H1 (cell line): ENCODE measurements at regions not wholly inside any gene's neighbourhood (a gene's known extent, or its start where the extent isn't known, plus 50 kb on each side); places are given as distances from the start of the nearest gene placed in this dataset.

Source experiments
- CTCF ChIA-PET: fragments of 300-600 bp; sonication (Branson Sonifier 250); formaldehyde crosslinking; loops from one replicate; lab custom pipeline; 2021; ENCODE audit not compliant: partially characterized antibody; lab: Charles Lee
- POLR2A ChIA-PET: fragments of 300-600 bp; sonication (Branson Sonifier 250); formaldehyde crosslinking; loops from one replicate; lab custom pipeline; 2021; ENCODE audit warnings: inconsistent platforms; ENCODE audit not compliant: partially characterized antibody; lab: Charles Lee
- DNase-seq, 2 experiments: peaks; one replicate each; pipeline versions ENCODE4 v3.0.0 to v3.0.0-alpha.2; 2010 to 2022; ENCODE audit warnings: low spot score in 2 of 2, low read depth in 1 of 2, mixed read lengths in 1 of 2
- FAIRE-seq: peaks from 2 replicates; lab custom pipeline; 2011; peaks lifted over from hg19 to GRCh38; lab: Jason Lieb, UNC
- H2AFZ ChIP-seq: 2 replicates; pipeline ENCODE4 v1.8.1; 2012; ENCODE audit warnings: low read length, inconsistent platforms
- H2AK5ac ChIP-seq: 2 replicates; pipeline ENCODE4 v1.6.1; 2013; ENCODE audit warnings: low read depth, low read length
- H2BK120ac ChIP-seq: replicated peaks from 2 replicates; pipeline ENCODE3; 2013; ENCODE audit warnings: low read depth, low read length, inconsistent platforms
- H2BK12ac ChIP-seq: 2 replicates; pipeline ENCODE4 v1.6.1; 2013; ENCODE audit warnings: low read depth, low read length
- H2BK15ac ChIP-seq: 2 replicates; pipeline ENCODE4 v1.6.1; 2013; ENCODE audit warnings: low read length
- H2BK20ac ChIP-seq: 2 replicates; pipeline ENCODE4 v1.6.1; 2013; ENCODE audit warnings: low read length
- H2BK5ac ChIP-seq: 2 replicates; pipeline ENCODE4 v1.6.1; 2013; ENCODE audit warnings: low read depth, low read length
- H3K14ac ChIP-seq: 2 replicates; pipeline ENCODE4 v1.6.1; 2013; ENCODE audit warnings: inconsistent platforms; ENCODE audit not compliant: insufficient read length
- H3K18ac ChIP-seq: 2 replicates; pipeline ENCODE4 v1.6.1; 2013; ENCODE audit warnings: low read length; ENCODE audit errors: extremely low read depth
- H3K23ac ChIP-seq: 2 replicates; pipeline ENCODE4 v1.6.1; 2013; ENCODE audit warnings: inconsistent platforms; ENCODE audit not compliant: insufficient read length
- H3K23me2 ChIP-seq: 2 replicates; pipeline ENCODE4 v1.6.1; 2013; ENCODE audit warnings: low read depth, low read length
- H3K27ac ChIP-seq: 2 replicates; pipeline ENCODE4 v1.6.1; 2011; ENCODE audit warnings: low read depth, low read length, inconsistent platforms
- H3K27me3 ChIP-seq, 4 experiments: replicated peaks in 1 of 4; 1 replicate in 1 of 4; 2 replicates in 3 of 4; pipeline versions ENCODE4 v1.6.1 to v1.8.1; 2011 to 2013; ENCODE audit warnings: low read length in 3 of 4, mild to moderate bottlenecking in 3 of 4, inconsistent platforms in 2 of 4, mixed read lengths in 2 of 4, moderate library complexity in 1 of 4; ENCODE audit not compliant: control insufficient read depth in 3 of 4, insufficient read depth in 3 of 4; ENCODE audit errors: extremely low read depth in 1 of 4
- H3K36me3 ChIP-seq, 4 experiments: 2 replicates each; pipeline versions ENCODE4 v1.6.1 to v1.8.1; 2011 to 2013; ENCODE audit warnings: mild to moderate bottlenecking in 4 of 4, low read length in 3 of 4, moderate library complexity in 2 of 4, control low read depth in 1 of 4, inconsistent platforms in 1 of 4; ENCODE audit not compliant: insufficient read depth in 4 of 4, control insufficient read depth in 2 of 4
- H3K4ac ChIP-seq: replicated peaks from 2 replicates; pipeline ENCODE3; 2013; ENCODE audit warnings: low read length, low read depth, mixed read lengths, inconsistent platforms; ENCODE audit not compliant: insufficient read length
- H3K4me1 ChIP-seq, 4 experiments: replicated peaks in 1 of 4; 1 replicate in 1 of 4; 2 replicates in 3 of 4; pipeline versions ENCODE4 v1.6.1 to v1.8.1; 2011 to 2013; ENCODE audit warnings: low read length in 3 of 4, inconsistent platforms in 2 of 4, mixed read lengths in 1 of 4; ENCODE audit not compliant: insufficient read depth in 4 of 4, control insufficient read depth in 3 of 4
- H3K4me2 ChIP-seq, 2 experiments: 2 replicates each; pipeline versions ENCODE4 v1.6.1 to v1.8.1; 2011 to 2013; ENCODE audit warnings: low read depth in 2 of 2, low read length in 2 of 2, control low read depth in 1 of 2, inconsistent platforms in 1 of 2, mild to moderate bottlenecking in 1 of 2; ENCODE audit not compliant: insufficient read depth in 1 of 2
- H3K4me3 ChIP-seq, 4 experiments: fragments of 200-600, 300-600 bp in 1 of 4; sonication (generic), shearing (Covaris generic), sonication (Bioruptor Twin) in 1 of 4; 2 replicates each; pipeline versions ENCODE4 v1.5.1 to v1.8.1; 2011 to 2016; ENCODE audit warnings: low read length in 4 of 4, low read depth in 3 of 4, control low read depth in 2 of 4, inconsistent platforms in 2 of 4, mild to moderate bottlenecking in 2 of 4, mixed read lengths in 1 of 4, moderate library complexity in 1 of 4; ENCODE audit not compliant: insufficient read depth in 2 of 4; ENCODE audit errors: extremely low read depth in 1 of 4
- H3K56ac ChIP-seq: replicated peaks from 2 replicates; pipeline ENCODE3; 2013; ENCODE audit warnings: low read depth, mild to moderate bottlenecking, mixed read lengths, low read length, inconsistent platforms; ENCODE audit not compliant: insufficient read length
- H3K79me1 ChIP-seq: 2 replicates; pipeline ENCODE4 v1.6.1; 2013; ENCODE audit warnings: low read depth, low read length, control low read depth
- H3K79me2 ChIP-seq, 2 experiments: 2 replicates each; pipeline versions ENCODE4 v1.6.1 to v1.8.1; 2012 to 2013; ENCODE audit warnings: low read length in 2 of 2, mild to moderate bottlenecking in 2 of 2, inconsistent platforms in 1 of 2; ENCODE audit not compliant: insufficient read depth in 2 of 2, control insufficient read depth in 1 of 2
- H3K9ac ChIP-seq, 4 experiments: replicated peaks in 1 of 4; 1 replicate in 1 of 4; 2 replicates in 3 of 4; pipeline versions ENCODE4 v1.6.1 to v1.8.1; 2011 to 2013; ENCODE audit warnings: low read depth in 3 of 4, low read length in 3 of 4, control low read depth in 2 of 4, mild to moderate bottlenecking in 2 of 4, moderate library complexity in 2 of 4, inconsistent platforms in 1 of 4; ENCODE audit errors: extremely low read depth in 1 of 4
- H3K9me3 ChIP-seq, 2 experiments: 2 replicates each; pipeline versions ENCODE4 v1.6.1 to v1.8.1; 2012 to 2013; ENCODE audit warnings: mild to moderate bottlenecking in 2 of 2, moderate library complexity in 2 of 2, control low read depth in 1 of 2, inconsistent platforms in 1 of 2, low read depth in 1 of 2, low read length in 1 of 2, mixed read lengths in 1 of 2; ENCODE audit not compliant: insufficient read depth in 2 of 2
- H4K20me1 ChIP-seq, 2 experiments: replicated peaks in 1 of 2; 2 replicates each; pipeline versions ENCODE3 to v1.8.1; 2011 to 2013; ENCODE audit warnings: inconsistent platforms in 2 of 2, low read length in 2 of 2, mild to moderate bottlenecking in 1 of 2; ENCODE audit not compliant: insufficient read depth in 2 of 2, control insufficient read depth in 1 of 2
- H4K5ac ChIP-seq: 2 replicates; pipeline ENCODE4 v1.6.1; 2013; ENCODE audit warnings: low read length, low read depth, mixed read lengths, inconsistent platforms; ENCODE audit not compliant: insufficient read length
- H4K8ac ChIP-seq: 2 replicates; pipeline ENCODE4 v1.8.0; 2013; ENCODE audit warnings: mild to moderate bottlenecking, moderate library complexity, low read length, inconsistent platforms; ENCODE audit not compliant: insufficient read depth; ENCODE audit errors: extremely low read depth
- H4K91ac ChIP-seq: replicated peaks from 2 replicates; pipeline ENCODE3; 2013; ENCODE audit warnings: low read length, mixed read lengths, inconsistent platforms; ENCODE audit not compliant: insufficient read length
- BCL11A ChIP-seq, 2 experiments: IDR thresholded peaks; one replicate each; pipeline ENCODE4 v1.6.1; 2011; ENCODE audit warnings: low read depth in 2 of 2, low read length in 2 of 2, mild to moderate bottlenecking in 2 of 2
- CHD2 ChIP-seq: IDR thresholded peaks from 2 replicates; pipeline ENCODE4 v1.6.1; 2012; ENCODE audit warnings: low read length, improper control_type of control experiment
- CREB1 ChIP-seq: IDR thresholded peaks from 2 replicates; pipeline ENCODE4 v1.6.1; 2012; ENCODE audit warnings: inconsistent platforms
- CTBP2 ChIP-seq: IDR thresholded peaks from 2 replicates; pipeline ENCODE4 v1.7.0; 2011; ENCODE audit warnings: borderline replicate concordance, mild to moderate bottlenecking, moderate library complexity, mixed read lengths, low read length; ENCODE audit not compliant: insufficient read depth, insufficient read length
- E2F6 ChIP-seq: IDR thresholded peaks from 2 replicates; pipeline ENCODE4 v1.6.1; 2012; ENCODE audit warnings: inconsistent platforms
- GTF2F1 ChIP-seq: IDR thresholded peaks from 2 replicates; pipeline ENCODE4 v1.6.1; 2012; ENCODE audit warnings: low read depth, low read length, improper control_type of control experiment, borderline replicate concordance
- HDAC2 ChIP-seq, 2 experiments: fragments of 300-600 bp in 1 of 2; sonication (generic) in 1 of 2; IDR thresholded peaks; 2 replicates each; pipeline ENCODE4 v1.6.1; 2011 to 2012; ENCODE audit warnings: low read depth in 2 of 2, low read length in 2 of 2, mild to moderate bottlenecking in 2 of 2, moderate library complexity in 2 of 2, borderline replicate concordance in 1 of 2, inconsistent platforms in 1 of 2
- HDAC6 ChIP-seq: IDR thresholded peaks from one replicate; pipeline ENCODE4 v1.7.1; 2012; ENCODE audit warnings: low read depth, mild to moderate bottlenecking, inconsistent platforms, low read length, moderate library complexity
- NANOG ChIP-seq: IDR thresholded peaks from 2 replicates; pipeline ENCODE4 v1.6.1; 2011; ENCODE audit warnings: low read length, low read depth, mild to moderate bottlenecking, inconsistent platforms; ENCODE audit not compliant: insufficient read depth, poor library complexity, severe bottlenecking
- PHF8 ChIP-seq: fragments of 200-600 bp; sonication (generic); conservative IDR thresholded peaks from 2 replicates; pipeline ENCODE4 v1.7.1; 2012; ENCODE audit warnings: low read depth, mild to moderate bottlenecking, inconsistent platforms, low read length, moderate library complexity
- POLR2A ChIP-seq, 2 experiments: IDR thresholded peaks; 1 replicate in 1 of 2; 2 replicates in 1 of 2; pipeline ENCODE4 v1.6.1; 2011; ENCODE audit warnings: low read depth in 2 of 2, low read length in 2 of 2, mild to moderate bottlenecking in 2 of 2; ENCODE audit errors: control extremely low read depth in 1 of 2
- SUZ12 ChIP-seq: fragments of 200-600 bp; sonication (generic); IDR thresholded peaks from 2 replicates; pipeline ENCODE4 v1.6.1; 2012; ENCODE audit warnings: mild to moderate bottlenecking, inconsistent platforms, low read length, moderate library complexity, mixed read lengths
- ZNF274 ChIP-seq: IDR thresholded peaks from 2 replicates; pipeline ENCODE4 v1.7.0; 2012; ENCODE audit warnings: low read length, borderline replicate concordance; ENCODE audit errors: extremely low read depth
- WGBS, 2 experiments: shearing (Covaris generic) in 1 of 2; methylation state at CpG; one replicate each; pipeline versions ENCODE4 v1.1.6 to v1.1.7; 2013 to 2015; ENCODE audit warnings: low lambda C conversion rate in 2 of 2, mixed read lengths in 2 of 2, inconsistent platforms in 1 of 2, low coverage in 1 of 2, missing lambda C conversion rate in 1 of 2; ENCODE audit not compliant: insufficient replicate concordance in 2 of 2, insufficient coverage in 1 of 2, insufficient read length in 1 of 2; ENCODE audit errors: extremely low coverage in 1 of 2, missing lambda C conversion rate in 1 of 2; 5-methylcytosine and 5-hydroxymethylcytosine counted together
- TF ChIP-seq, protein P1 (sequence below): IDR thresholded peaks from 2 replicates; pipeline ENCODE4 v1.6.1; 2012; ENCODE audit warnings: inconsistent platforms

GRCh38 chr3:166283840-166284239 lies 446.6 kb upstream of the BCHE start:
- Histone ChIP-seq H3K18ac (no peak overlapping the region), H3K14ac (no peak overlapping the region), H2BK20ac (no peak overlapping the region), H3K79me2 (no peaks in the 10 kb centered on the region), H3K56ac (no peak overlapping the region), H2AK5ac (no peak overlapping the region), H4K8ac (no peak overlapping the region), H2BK120ac (no peak overlapping the region), H2BK5ac (no peak overlapping the region), H3K79me1 (no peaks in the 10 kb centered on the region), H3K23ac (no peak overlapping the region), H4K91ac (no peak overlapping the region), H4K5ac (no peak overlapping the region), H3K9me3 (no peaks in the 10 kb centered on the region), H3K27me3 (no peaks in the 10 kb centered on the region), H3K27ac (no peak overlapping the region), H3K4me2 (no peak overlapping the region), H2BK12ac (no peak overlapping the region), H3K4me3 (no peak overlapping the region), H3K9ac (no peak overlapping the region), H3K4me1 (no peaks in the 10 kb centered on the region), H2AFZ (no peak overlapping the region; the same call in 1 of the 2 replicates), H3K4ac (no peak overlapping the region), H2BK15ac (no peak overlapping the region), H3K23me2 (no peaks in the 10 kb centered on the region), H4K20me1 (no peaks in the 10 kb centered on the region), H3K36me3 (no peaks in the 10 kb centered on the region)
- POLR2A ChIA-PET = no interaction called here
- WGBS, 2 experiments = 93% methylated on average over 5 of the region's 5 CpGs; no CpG with 5 or more reads in 1 of the 2 experiments
- no peak for FAIRE-seq
- CTCF ChIA-PET = interaction anchor here (0.6 to 0.7 kb wide), 2 partner anchors 807 to 863 kb away, joined by 4 to 5 read pairs; no protein-coding TSS in a partner anchor
- no peak for DNase-seq
- TF ChIP-seq POLR2A (IDR thresholded peaks at IDR 0.05; ENCODE audit: control extremely low read depth in 1 of 2, low read depth in 2 of 2, low read length in 2 of 2) (no peak), E2F6 (no peak), GTF2F1 (no peak), SUZ12 (no peak), ZNF274 (no peak), CREB1 (no peak), PHF8 (no peak), NANOG (no peak), CTBP2 (no peak), HDAC2 (IDR thresholded peaks at IDR 0.05; ENCODE audit: borderline replicate concordance in 1 of 2, low read depth in 2 of 2, low read length in 2 of 2) (no peak), CHD2 (no peak), HDAC6 (no peak), BCL11A (IDR thresholded peaks at IDR 0.05; ENCODE audit: low read depth in 2 of 2, low read length in 2 of 2) (no peak)
- TF ChIP-seq, protein P1, sequence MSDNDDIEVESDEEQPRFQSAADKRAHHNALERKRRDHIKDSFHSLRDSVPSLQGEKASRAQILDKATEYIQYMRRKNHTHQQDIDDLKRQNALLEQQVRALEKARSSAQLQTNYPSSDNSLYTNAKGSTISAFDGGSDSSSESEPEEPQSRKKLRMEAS = no peak
